ENCODE measurements at regions not wholly inside any gene's neighbourhood (a gene's known extent, or its start where the extent isn't known, plus 50 kb on each side); places are given as distances from the start of the nearest gene placed in this dataset.

DNA sequence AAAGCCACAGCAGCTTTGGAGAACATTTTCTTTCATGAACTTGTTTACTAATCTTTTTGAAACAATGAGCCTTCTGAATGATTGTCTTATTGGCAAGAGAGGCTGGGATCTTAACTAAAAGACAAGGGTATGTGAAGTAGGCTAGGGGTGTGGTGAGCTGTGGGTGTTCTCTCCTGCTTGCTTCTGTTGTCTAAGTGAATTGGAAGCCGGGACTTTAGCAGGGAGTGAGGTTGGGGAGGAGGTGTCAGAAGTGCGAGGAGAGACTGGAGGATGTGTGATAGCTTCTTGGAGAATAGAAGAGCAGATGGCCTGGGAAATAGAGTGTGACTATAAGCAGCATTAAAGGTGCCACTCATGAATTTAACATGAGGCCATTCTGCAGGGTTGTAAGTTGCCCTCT is 562.8 kb downstream of the UTRN start:
- no peaks in the 10 kb centered on the region for H3K4me1 ChIP-seq (ENCODE audit: insufficient read depth, low read length)
- FAIRE-seq = no peak
- no peaks in the 10 kb centered on the region for H3K9me3 ChIP-seq (ENCODE audit: low read length)
- H3K9ac ChIP-seq (ENCODE audit: insufficient read depth, low read depth, low read length) = no peak overlapping the region
- no peaks in the 10 kb centered on the region for H4K20me1 ChIP-seq (ENCODE audit: insufficient read depth, low read length)
- H3K4me2 ChIP-seq (ENCODE audit: low read depth, low read length) = no peak overlapping the region
- TF ChIP-seq PHF21A (CRISPR knock-in tag; IDR thresholded peaks at IDR 0.05) (no peak), CREM (IDR thresholded peaks at IDR 0.05) (no peak), CREM (CRISPR knock-in tag; IDR thresholded peaks at IDR 0.05) (no peak), SMAD9 (CRISPR knock-in tag; IDR thresholded peaks at IDR 0.05) (no peak), CEBPG (CRISPR knock-in tag; IDR thresholded peaks at IDR 0.05) (no peak), NBN (conservative IDR thresholded peaks at IDR 0.05) (no peak), FOXK2 (IDR thresholded peaks at IDR 0.05) (no peak), AGO2 (optimal IDR thresholded peaks at IDR 0.05; ENCODE audit: low read depth, low read length) (no peak), MEF2D (CRISPR knock-in tag; IDR thresholded peaks at IDR 0.05) (no peak), HOXA3 (CRISPR knock-in tag; IDR thresholded peaks at IDR 0.05) (no peak), ZNF747 (CRISPR knock-in tag; IDR thresholded peaks at IDR 0.05; ENCODE audit: borderline replicate concordance) (no peak), RAD51 (IDR thresholded peaks at IDR 0.05; ENCODE audit: borderline replicate concordance) (no peak), ZNF547 (CRISPR knock-in tag; IDR thresholded peaks at IDR 0.05) (no peak), IKZF4 (CRISPR knock-in tag; IDR thresholded peaks at IDR 0.05; ENCODE audit: borderline replicate concordance, low read depth, not compliant biosample characterization) (no peak), ZNF337 (CRISPR knock-in tag; IDR thresholded peaks at IDR 0.05; ENCODE audit: borderline replicate concordance, low read depth) (no peak), U2AF1 (optimal IDR thresholded peaks at IDR 0.05; ENCODE audit: low read depth, low read length) (no peak), GTF2F1 (IDR thresholded peaks at IDR 0.05; ENCODE audit: low read length) (no peak), GLI4 (CRISPR knock-in tag; IDR thresholded peaks at IDR 0.05; ENCODE audit: borderline replicate concordance) (no peak)
- TF ChIP-seq, protein P1, sequence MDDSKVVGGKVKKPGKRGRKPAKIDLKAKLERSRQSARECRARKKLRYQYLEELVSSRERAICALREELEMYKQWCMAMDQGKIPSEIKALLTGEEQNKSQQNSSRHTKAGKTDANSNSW (CRISPR knock-in tag; IDR thresholded peaks at IDR 0.05; ENCODE audit: borderline replicate concordance) = no peak
- TF ChIP-seq, protein P2, sequence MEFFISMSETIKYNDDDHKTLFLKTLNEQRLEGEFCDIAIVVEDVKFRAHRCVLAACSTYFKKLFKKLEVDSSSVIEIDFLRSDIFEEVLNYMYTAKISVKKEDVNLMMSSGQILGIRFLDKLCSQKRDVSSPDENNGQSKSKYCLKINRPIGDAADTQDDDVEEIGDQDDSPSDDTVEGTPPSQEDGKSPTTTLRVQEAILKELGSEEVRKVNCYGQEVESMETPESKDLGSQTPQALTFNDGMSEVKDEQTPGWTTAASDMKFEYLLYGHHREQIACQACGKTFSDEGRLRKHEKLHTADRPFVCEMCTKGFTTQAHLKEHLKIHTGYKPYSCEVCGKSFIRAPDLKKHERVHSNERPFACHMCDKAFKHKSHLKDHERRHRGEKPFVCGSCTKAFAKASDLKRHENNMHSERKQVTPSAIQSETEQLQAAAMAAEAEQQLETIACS (CRISPR knock-in tag; IDR thresholded peaks at IDR 0.05) = no peak
- TF ChIP-seq, protein P3, sequence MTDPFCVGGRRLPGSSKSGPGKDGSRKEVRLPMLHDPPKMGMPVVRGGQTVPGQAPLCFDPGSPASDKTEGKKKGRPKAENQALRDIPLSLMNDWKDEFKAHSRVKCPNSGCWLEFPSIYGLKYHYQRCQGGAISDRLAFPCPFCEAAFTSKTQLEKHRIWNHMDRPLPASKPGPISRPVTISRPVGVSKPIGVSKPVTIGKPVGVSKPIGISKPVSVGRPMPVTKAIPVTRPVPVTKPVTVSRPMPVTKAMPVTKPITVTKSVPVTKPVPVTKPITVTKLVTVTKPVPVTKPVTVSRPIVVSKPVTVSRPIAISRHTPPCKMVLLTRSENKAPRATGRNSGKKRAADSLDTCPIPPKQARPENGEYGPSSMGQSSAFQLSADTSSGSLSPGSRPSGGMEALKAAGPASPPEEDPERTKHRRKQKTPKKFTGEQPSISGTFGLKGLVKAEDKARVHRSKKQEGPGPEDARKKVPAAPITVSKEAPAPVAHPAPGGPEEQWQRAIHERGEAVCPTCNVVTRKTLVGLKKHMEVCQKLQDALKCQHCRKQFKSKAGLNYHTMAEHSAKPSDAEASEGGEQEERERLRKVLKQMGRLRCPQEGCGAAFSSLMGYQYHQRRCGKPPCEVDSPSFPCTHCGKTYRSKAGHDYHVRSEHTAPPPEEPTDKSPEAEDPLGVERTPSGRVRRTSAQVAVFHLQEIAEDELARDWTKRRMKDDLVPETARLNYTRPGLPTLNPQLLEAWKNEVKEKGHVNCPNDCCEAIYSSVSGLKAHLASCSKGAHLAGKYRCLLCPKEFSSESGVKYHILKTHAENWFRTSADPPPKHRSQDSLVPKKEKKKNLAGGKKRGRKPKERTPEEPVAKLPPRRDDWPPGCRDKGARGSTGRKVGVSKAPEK (CRISPR knock-in tag; IDR thresholded peaks at IDR 0.05; ENCODE audit: borderline replicate concordance) = no peak
- DNase-seq (ENCODE audit: low spot score) = no peak
- no peaks in the 10 kb centered on the region for H3K27me3 ChIP-seq (ENCODE audit: control insufficient read depth in 1 of 2, insufficient read depth in 2 of 2, low read length in 2 of 2)
- H3K4me3 ChIP-seq (replicated peaks in 1 of 3; ENCODE audit: insufficient read depth in 1 of 3, low read depth in 2 of 3, low read length in 3 of 3) = no peak overlapping the region
- H3K79me2 ChIP-seq (ENCODE audit: insufficient read depth, low read length) = no peaks in the 10 kb centered on the region
- in situ Hi-C loops (cut with HindIII; ENCODE audit: extremely low pct_ligation_motif_present, low pct_unique_long_range_greater_than_20kb) (no loop called here), intact Hi-C loops (cut with micrococcal nuclease; ENCODE audit: unreplicated experiment) (no loop called here)
- no peak overlapping the region for H3K27ac ChIP-seq (ENCODE audit: extremely low read length, insufficient read depth, low read length)
- no TSS peak for BruUV-seq (replicated peaks)
- H2AFZ ChIP-seq (ENCODE audit: low read length) = no peak overlapping the region
- POLR2A ChIA-PET = no interaction called here
- WGBS (ENCODE audit: low lambda C conversion rate) = 97% methylated on average over 2 of the region's 2 CpGs
- peaks cover 17 to 38% of the 10 kb centered on the region in 2 experiments for H3K36me3 ChIP-seq (replicated peaks in 1 of 2; ENCODE audit: control insufficient read depth in 1 of 2, insufficient read depth in 2 of 2, low read length in 2 of 2)
- no peak for ATAC-seq
- CTCF ChIA-PET (ENCODE audit: low intra/inter-chr PET ratio, low total read pairs) = no interaction called here

Measured in HepG2 (cell line).